ENCODE measurements at regions not wholly inside any gene's neighbourhood (a gene's known extent, or its start where the extent isn't known, plus 50 kb on each side); places are given as distances from the start of the nearest gene placed in this dataset.

GRCh38 chr1:168455764-168456163 is 88.0 kb downstream of the XCL2 start:
- DNase-seq (ENCODE audit: low spot score): no peak

GRCh38 chr1:168454211-168454815 is 89.5 kb downstream of the XCL2 start:
- no peak for DNase-seq (ENCODE audit: low spot score)

- no peak for DNase-seq (ENCODE audit: low spot score)
Observed at GRCh38 chr1:168453056-168453455, 90.7 kb downstream of the XCL2 start.

- DNase-seq (ENCODE audit: low spot score): no peak
Observed at GRCh38 chr1:168452329-168452728, 91.5 kb downstream of the XCL2 start.

GRCh38 chr1:168447871-168448270 is 95.9 kb downstream of the XCL2 start:
- no peak for DNase-seq (ENCODE audit: low spot score)

GRCh38 chr1:168446081-168446480 is 97.7 kb downstream of the XCL2 start:
- no peak for DNase-seq (ENCODE audit: low spot score)

GRCh38 chr1:168443899-168444298 is 99.9 kb downstream of the XCL2 start:
- no peak for DNase-seq (ENCODE audit: low spot score)

GRCh38 chr1:168443356-168443755 is 100.4 kb downstream of the XCL2 start:
- DNase-seq (ENCODE audit: low spot score): no peak

- no peak for DNase-seq (ENCODE audit: low spot score)
Observed at GRCh38 chr1:168442931-168443330, 100.9 kb downstream of the XCL2 start.

GRCh38 chr1:168441745-168442144 is 102.1 kb downstream of the XCL2 start:
- no peak for DNase-seq (ENCODE audit: low spot score)

- peak; percentile 81 for DNase-seq (ENCODE audit: low spot score)
Observed at GRCh38 chr1:168439456-168440375, 104.1 kb downstream of the XCL2 start.

GRCh38 chr1:168438626-168439025 is 105.2 kb downstream of the XCL2 start:
- no peak for DNase-seq (ENCODE audit: low spot score)

- no peak for DNase-seq (ENCODE audit: low spot score)
Observed at GRCh38 chr1:168437821-168438220, 106.0 kb downstream of the XCL2 start.

GRCh38 chr1:168435439-168435838 is 108.4 kb downstream of the XCL2 start:
- DNase-seq (ENCODE audit: low spot score): no peak

GRCh38 chr1:168433238-168433637 is 110.6 kb downstream of the XCL2 start:
- no peak for DNase-seq (ENCODE audit: low spot score)

- DNase-seq (ENCODE audit: low spot score): no peak
Observed at GRCh38 chr1:168431882-168432281, 111.9 kb downstream of the XCL2 start.

- no peak for DNase-seq (ENCODE audit: low spot score)
Observed at GRCh38 chr1:168430321-168430720, 113.5 kb downstream of the XCL2 start.

- no peak for DNase-seq (ENCODE audit: low spot score)
Observed at GRCh38 chr1:168428063-168428731, 115.6 kb downstream of the XCL2 start.

- no peak for DNase-seq (ENCODE audit: low spot score)
Observed at GRCh38 chr1:168427051-168427450, 116.7 kb downstream of the XCL2 start.

GRCh38 chr1:168424281-168424680 is 119.5 kb downstream of the XCL2 start:
- no peak for DNase-seq (ENCODE audit: low spot score)

- no peak for DNase-seq (ENCODE audit: low spot score)
Observed at GRCh38 chr1:168422203-168422847, 121.5 kb downstream of the XCL2 start.

- DNase-seq (ENCODE audit: low spot score): no peak
Observed at GRCh38 chr1:168421399-168422004, 122.3 kb downstream of the XCL2 start.
